GM12878 (cell line): ENCODE measurements at regions not wholly inside any gene's neighbourhood (a gene's known extent, or its start where the extent isn't known, plus 50 kb on each side); places are given as distances from the start of the nearest gene placed in this dataset.

Experiments
- ATF7 ChIP-seq: fragments of 450-650 bp; IDR thresholded peaks from 2 replicates; pipeline ENCODE4 v1.6.1; 2016; ENCODE audit warnings: low read depth, mild to moderate bottlenecking
- BACH1 ChIP-seq: fragments of 450-650 bp; IDR thresholded peaks from 2 replicates; pipeline ENCODE4 v1.6.1; 2017; ENCODE audit warnings: mild to moderate bottlenecking, borderline replicate concordance
- CTCF ChIP-seq, 3 experiments: IDR thresholded peaks in 2 of 3; conservative IDR thresholded peaks in 1 of 3; 2 replicates each; pipeline ENCODE4 v1.5.1; 2011; ENCODE audit warnings: low read depth in 3 of 3, low read length in 3 of 3, mild to moderate bottlenecking in 3 of 3, control low read depth in 2 of 3, moderate library complexity in 2 of 3, inconsistent platforms in 1 of 3, mixed read lengths in 1 of 3; ENCODE audit not compliant: control insufficient read depth in 2 of 3, insufficient read depth in 1 of 3; ENCODE audit errors: extremely low read depth in 1 of 3
- EP300 ChIP-seq, 2 experiments: fragments of 150-350 bp in 1 of 2; IDR thresholded peaks; 2 replicates each; pipeline ENCODE4 v1.6.1; 2011 to 2012; ENCODE audit warnings: low read depth in 2 of 2, low read length in 2 of 2, borderline replicate concordance in 1 of 2, improper control_type of control experiment in 1 of 2, inconsistent platforms in 1 of 2; ENCODE audit not compliant: control insufficient read depth in 1 of 2
- HDAC2 ChIP-seq: fragments of 200-600 bp; sonication (generic); IDR thresholded peaks from 2 replicates; pipeline ENCODE4 v1.6.1; 2017
- HDAC6 ChIP-seq: fragments of 200-600 bp; sonication (generic); IDR thresholded peaks from one replicate; pipeline ENCODE4 v1.8.0; 2017; ENCODE audit warnings: antibody characterized with exemption; ENCODE audit not compliant: unreplicated experiment
- JUND ChIP-seq: IDR thresholded peaks from 2 replicates; pipeline ENCODE4 v1.6.1; 2012; ENCODE audit warnings: low read depth, mild to moderate bottlenecking, low read length, improper control_type of control experiment, moderate library complexity
- NFYA ChIP-seq: IDR thresholded peaks from 2 replicates; pipeline ENCODE4 v1.6.1; 2011; ENCODE audit warnings: low read depth, mild to moderate bottlenecking, low read length, improper control_type of control experiment, borderline replicate concordance
- POLR2A ChIP-seq: IDR thresholded peaks from 2 replicates; pipeline ENCODE4 v1.6.1; 2011; ENCODE audit warnings: low read depth, mild to moderate bottlenecking, low read length
- REST ChIP-seq: IDR thresholded peaks from 2 replicates; pipeline ENCODE4 v1.6.1; 2012; ENCODE audit warnings: mild to moderate bottlenecking, low read depth, low read length
- SRF ChIP-seq, 2 experiments: IDR thresholded peaks; 2 replicates each; pipeline ENCODE4 v1.6.1; 2011; ENCODE audit warnings: low read depth in 2 of 2, low read length in 2 of 2, mild to moderate bottlenecking in 1 of 2, moderate library complexity in 1 of 2
- TF ChIP-seq, protein P1 (sequence below): fragments of 150-350 bp; IDR thresholded peaks from 2 replicates; pipeline ENCODE4 v1.6.1; 2016; ENCODE audit warnings: low read depth, low read length
- TF ChIP-seq, protein P2 (sequence below): fragments of 450-650 bp; IDR thresholded peaks from 2 replicates; pipeline ENCODE4 v1.6.1; 2017; ENCODE audit warnings: antibody characterized with exemption, mild to moderate bottlenecking, moderate library complexity

DNA sequence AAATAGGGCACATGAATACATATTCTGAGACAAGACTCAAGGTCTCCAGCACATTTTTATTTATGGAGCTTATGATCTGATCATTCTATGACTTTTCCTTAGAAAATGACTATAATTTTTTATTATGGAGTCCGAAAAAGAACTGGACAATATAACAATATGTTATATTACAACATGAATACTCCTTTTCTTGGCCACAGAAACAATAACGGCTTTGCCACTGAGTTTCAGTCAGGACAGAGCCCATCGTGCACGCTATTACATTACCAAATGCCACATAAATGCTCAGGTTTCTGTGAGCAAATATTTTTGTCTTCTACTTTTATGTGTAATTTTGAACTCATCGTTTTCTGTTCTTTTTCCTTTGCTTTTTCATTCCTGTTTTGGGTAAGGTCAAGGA lies 509.2 kb upstream of the ZEB2 start:
- TF ChIP-seq REST (no peak), NFYA (no peak), POLR2A (no peak), JUND (no peak), CTCF (IDR thresholded peaks at IDR 0.05 in 2 of 3, conservative IDR thresholded peaks at IDR 0.05 in 1 of 3; ENCODE audit: control insufficient read depth in 2 of 3, extremely low read depth in 1 of 3, insufficient read depth in 1 of 3, low read depth in 3 of 3, low read length in 3 of 3) (no peak), SRF (IDR thresholded peaks at IDR 0.05; ENCODE audit: low read depth in 2 of 2, low read length in 2 of 2) (no peak), BACH1 (no peak), EP300 (IDR thresholded peaks at IDR 0.05; ENCODE audit: borderline replicate concordance in 1 of 2, control insufficient read depth in 1 of 2, low read depth in 2 of 2, low read length in 2 of 2) (no peak), ATF7 (no peak), HDAC2 (no peak), HDAC6 (no peak)
- TF ChIP-seq, protein P1, sequence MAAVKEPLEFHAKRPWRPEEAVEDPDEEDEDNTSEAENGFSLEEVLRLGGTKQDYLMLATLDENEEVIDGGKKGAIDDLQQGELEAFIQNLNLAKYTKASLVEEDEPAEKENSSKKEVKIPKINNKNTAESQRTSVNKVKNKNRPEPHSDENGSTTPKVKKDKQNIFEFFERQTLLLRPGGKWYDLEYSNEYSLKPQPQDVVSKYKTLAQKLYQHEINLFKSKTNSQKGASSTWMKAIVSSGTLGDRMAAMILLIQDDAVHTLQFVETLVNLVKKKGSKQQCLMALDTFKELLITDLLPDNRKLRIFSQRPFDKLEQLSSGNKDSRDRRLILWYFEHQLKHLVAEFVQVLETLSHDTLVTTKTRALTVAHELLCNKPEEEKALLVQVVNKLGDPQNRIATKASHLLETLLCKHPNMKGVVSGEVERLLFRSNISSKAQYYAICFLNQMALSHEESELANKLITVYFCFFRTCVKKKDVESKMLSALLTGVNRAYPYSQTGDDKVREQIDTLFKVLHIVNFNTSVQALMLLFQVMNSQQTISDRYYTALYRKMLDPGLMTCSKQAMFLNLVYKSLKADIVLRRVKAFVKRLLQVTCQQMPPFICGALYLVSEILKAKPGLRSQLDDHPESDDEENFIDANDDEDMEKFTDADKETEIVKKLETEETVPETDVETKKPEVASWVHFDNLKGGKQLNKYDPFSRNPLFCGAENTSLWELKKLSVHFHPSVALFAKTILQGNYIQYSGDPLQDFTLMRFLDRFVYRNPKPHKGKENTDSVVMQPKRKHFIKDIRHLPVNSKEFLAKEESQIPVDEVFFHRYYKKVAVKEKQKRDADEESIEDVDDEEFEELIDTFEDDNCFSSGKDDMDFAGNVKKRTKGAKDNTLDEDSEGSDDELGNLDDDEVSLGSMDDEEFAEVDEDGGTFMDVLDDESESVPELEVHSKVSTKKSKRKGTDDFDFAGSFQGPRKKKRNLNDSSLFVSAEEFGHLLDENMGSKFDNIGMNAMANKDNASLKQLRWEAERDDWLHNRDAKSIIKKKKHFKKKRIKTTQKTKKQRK = no peak
- TF ChIP-seq, protein P2, sequence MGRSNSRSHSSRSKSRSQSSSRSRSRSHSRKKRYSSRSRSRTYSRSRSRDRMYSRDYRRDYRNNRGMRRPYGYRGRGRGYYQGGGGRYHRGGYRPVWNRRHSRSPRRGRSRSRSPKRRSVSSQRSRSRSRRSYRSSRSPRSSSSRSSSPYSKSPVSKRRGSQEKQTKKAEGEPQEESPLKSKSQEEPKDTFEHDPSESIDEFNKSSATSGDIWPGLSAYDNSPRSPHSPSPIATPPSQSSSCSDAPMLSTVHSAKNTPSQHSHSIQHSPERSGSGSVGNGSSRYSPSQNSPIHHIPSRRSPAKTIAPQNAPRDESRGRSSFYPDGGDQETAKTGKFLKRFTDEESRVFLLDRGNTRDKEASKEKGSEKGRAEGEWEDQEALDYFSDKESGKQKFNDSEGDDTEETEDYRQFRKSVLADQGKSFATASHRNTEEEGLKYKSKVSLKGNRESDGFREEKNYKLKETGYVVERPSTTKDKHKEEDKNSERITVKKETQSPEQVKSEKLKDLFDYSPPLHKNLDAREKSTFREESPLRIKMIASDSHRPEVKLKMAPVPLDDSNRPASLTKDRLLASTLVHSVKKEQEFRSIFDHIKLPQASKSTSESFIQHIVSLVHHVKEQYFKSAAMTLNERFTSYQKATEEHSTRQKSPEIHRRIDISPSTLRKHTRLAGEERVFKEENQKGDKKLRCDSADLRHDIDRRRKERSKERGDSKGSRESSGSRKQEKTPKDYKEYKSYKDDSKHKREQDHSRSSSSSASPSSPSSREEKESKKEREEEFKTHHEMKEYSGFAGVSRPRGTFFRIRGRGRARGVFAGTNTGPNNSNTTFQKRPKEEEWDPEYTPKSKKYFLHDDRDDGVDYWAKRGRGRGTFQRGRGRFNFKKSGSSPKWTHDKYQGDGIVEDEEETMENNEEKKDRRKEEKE = no peak
